Ecto neural progenitor cell (in vitro differentiated cells): ENCODE measurements at regions not wholly inside any gene's neighbourhood (a gene's known extent, or its start where the extent isn't known, plus 50 kb on each side); places are given as distances from the start of the nearest gene placed in this dataset.

Source experiments
- DNase-seq: peaks from one replicate; pipeline ENCODE4 v3.0.0-alpha.2; 2018; ENCODE audit warnings: low spot score

- no peak for DNase-seq
These were observed 700.6 kb downstream of the NLGN4X start for GRCh38 chrX:5528057-5528456.

GRCh38 chrX:5526191-5526590 lies 702.5 kb downstream of the NLGN4X start:
- DNase-seq: no peak

GRCh38 chrX:5490786-5491563 lies 737.7 kb downstream of the NLGN4X start:
- no peak for DNase-seq

GRCh38 chrX:5474282-5474681 lies 754.4 kb downstream of the NLGN4X start:
- DNase-seq: no peak

GRCh38 chrX:5458300-5458842 lies 770.3 kb downstream of the NLGN4X start:
- no peak for DNase-seq

- no peak for DNase-seq
These were observed 779.3 kb downstream of the NLGN4X start for GRCh38 chrX:5449323-5449722.

GRCh38 chrX:5431823-5432222 lies 796.8 kb downstream of the NLGN4X start:
- DNase-seq: no peak

- no peak for DNase-seq
These were observed 803.5 kb downstream of the NLGN4X start for GRCh38 chrX:5425119-5425518.

- no peak for DNase-seq
These were observed 811.3 kb downstream of the NLGN4X start for GRCh38 chrX:5417381-5417780.

GRCh38 chrX:5415738-5416137 lies 812.9 kb downstream of the NLGN4X start:
- no peak for DNase-seq

GRCh38 chrX:5409106-5409505 lies 819.6 kb downstream of the NLGN4X start:
- no peak for DNase-seq

- DNase-seq: no peak
These were observed 826.2 kb downstream of the NLGN4X start for GRCh38 chrX:5402461-5402860.

- DNase-seq: no peak
These were observed 829.3 kb downstream of the NLGN4X start for GRCh38 chrX:5399403-5399802.

GRCh38 chrX:5397409-5397808 lies 831.3 kb downstream of the NLGN4X start:
- no peak for DNase-seq

GRCh38 chrX:5390376-5390775 lies 838.3 kb downstream of the NLGN4X start:
- no peak for DNase-seq

- DNase-seq: no peak
These were observed 840.6 kb downstream of the NLGN4X start for GRCh38 chrX:5388087-5388486.

- DNase-seq: no peak
These were observed 848.2 kb downstream of the NLGN4X start for GRCh38 chrX:5380426-5380825.

- no peak for DNase-seq
These were observed 886.8 kb downstream of the NLGN4X start for GRCh38 chrX:5341902-5342301.

- no peak for DNase-seq
These were observed 891.5 kb downstream of the NLGN4X start for GRCh38 chrX:5337160-5337559.

GRCh38 chrX:5324546-5324945 lies 904.1 kb downstream of the NLGN4X start:
- no peak for DNase-seq

- no peak for DNase-seq
These were observed 914.5 kb downstream of the NLGN4X start for GRCh38 chrX:5314148-5314547.

- DNase-seq: no peak
These were observed 921.3 kb downstream of the NLGN4X start for GRCh38 chrX:5307416-5307815.

GRCh38 chrX:5306654-5307121 lies 922.0 kb downstream of the NLGN4X start:
- no peak for DNase-seq

GRCh38 chrX:5305452-5305851 lies 923.2 kb downstream of the NLGN4X start:
- DNase-seq: no peak
